NCI-H1930 (cell line): ENCODE measurements at regions not wholly inside any gene's neighbourhood (a gene's known extent, or its start where the extent isn't known, plus 50 kb on each side); places are given as distances from the start of the nearest gene placed in this dataset.
"Not testable (repeated sequence)": the region's sequence is repeated elsewhere in the genome, so short reads cannot be mapped to it uniquely, and the experiment has no call there.

ENCODE experiments used
- DNase-seq, 2 experiments: peaks; one replicate each; lab custom pipeline; 2025; lab: John Stamatoyannopoulos, UW

GRCh38 chr7:156590212-156590611 is 50.4 kb upstream of the RNF32 start:
- DNase-seq = no peak

- DNase-seq = no peak
These were observed 50.8 kb upstream of the RNF32 start for GRCh38 chr7:156589808-156590207.

GRCh38 chr7:156585926-156586325 is 54.6 kb upstream of the RNF32 start:
- DNase-seq = no peak

- DNase-seq = no peak
These were observed 55.4 kb upstream of the RNF32 start for GRCh38 chr7:156585025-156585648.

- DNase-seq = no peak
These were observed 57.9 kb upstream of the RNF32 start for GRCh38 chr7:156582591-156583123.

GRCh38 chr7:156580036-156580435 is 60.5 kb upstream of the RNF32 start:
- no peak for DNase-seq

GRCh38 chr7:156579566-156579965 is 61.0 kb upstream of the RNF32 start:
- DNase-seq = no peak

- no peak for DNase-seq
These were observed 61.6 kb upstream of the RNF32 start for GRCh38 chr7:156578978-156579430.

- no peak for DNase-seq
These were observed 62.0 kb upstream of the RNF32 start for GRCh38 chr7:156578578-156578940.

- DNase-seq = no peak
These were observed 62.7 kb upstream of the RNF32 start for GRCh38 chr7:156577645-156578577.

GRCh38 chr7:156576216-156577058 is 64.1 kb upstream of the RNF32 start:
- no peak for DNase-seq

- no peak for DNase-seq
These were observed 72.3 kb upstream of the RNF32 start for GRCh38 chr7:156568258-156568657.

- no peak for DNase-seq
These were observed 73.6 kb upstream of the RNF32 start for GRCh38 chr7:156566812-156567549.

GRCh38 chr7:156565002-156565401 is 75.6 kb upstream of the RNF32 start:
- not testable (repeated sequence) for DNase-seq

- DNase-seq = no peak
These were observed 79.9 kb upstream of the RNF32 start for GRCh38 chr7:156560696-156561095.

- no peak for DNase-seq
These were observed 80.5 kb upstream of the RNF32 start for GRCh38 chr7:156560075-156560474.

GRCh38 chr7:156559001-156559400 is 81.6 kb upstream of the RNF32 start:
- no peak for DNase-seq

GRCh38 chr7:156558198-156558597 is 82.4 kb upstream of the RNF32 start:
- DNase-seq = no peak

GRCh38 chr7:156556083-156556482 is 84.5 kb upstream of the RNF32 start:
- no peak for DNase-seq

GRCh38 chr7:156554488-156554887 is 86.1 kb upstream of the RNF32 start:
- no peak for DNase-seq

GRCh38 chr7:156549636-156550035 is 90.9 kb upstream of the RNF32 start:
- no peak for DNase-seq
